ENCODE measurements at regions not wholly inside any gene's neighbourhood (a gene's known extent, or its start where the extent isn't known, plus 50 kb on each side); places are given as distances from the start of the nearest gene placed in this dataset.
A peak's percentile ranks its signal among the peaks of the same experiment; 100 is the strongest.

DNA sequence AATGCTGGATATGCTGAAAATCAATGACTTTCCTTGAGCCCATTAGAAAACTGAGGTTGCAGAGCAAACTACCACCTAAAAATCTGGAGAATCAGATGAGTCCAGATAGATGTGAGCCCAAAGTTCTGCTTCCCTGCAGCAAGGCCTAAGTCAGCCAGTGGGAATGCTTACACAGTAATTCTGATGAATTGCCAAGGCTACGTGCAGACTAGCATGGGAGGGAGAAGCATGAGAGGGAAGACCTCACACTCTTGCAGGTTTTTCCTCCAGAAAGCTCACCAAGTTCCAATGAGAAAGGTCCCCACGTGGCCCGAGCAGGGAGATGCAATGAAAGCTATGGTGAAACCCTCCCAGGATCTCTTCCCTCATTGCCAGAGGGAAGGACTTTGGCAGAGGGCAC lies 104.8 kb upstream of the SIRPA start:
- no peak for DNase-seq (ENCODE audit: low read depth in 2 of 2)

DNA sequence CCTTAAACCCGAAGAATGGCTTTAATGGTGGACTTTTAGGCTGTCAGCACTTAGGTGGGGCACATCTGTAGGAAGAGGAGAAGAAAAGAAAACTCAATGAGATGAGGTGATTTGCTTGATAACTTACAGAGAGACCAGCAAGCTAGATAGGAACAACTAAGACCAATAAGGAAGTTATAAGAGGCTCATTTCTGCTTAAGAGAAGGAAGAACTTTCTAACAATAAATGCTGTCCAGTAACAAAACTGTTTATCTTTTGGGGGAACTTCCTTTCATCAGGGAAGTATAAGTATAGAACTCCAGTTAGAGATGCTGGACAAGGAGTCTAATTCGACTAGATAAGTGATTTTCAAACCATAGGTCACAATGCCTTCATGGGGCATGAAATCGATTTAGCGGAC lies 107.2 kb upstream of the SIRPA start:
- no peak for DNase-seq (ENCODE audit: low read depth in 2 of 2)

DNA sequence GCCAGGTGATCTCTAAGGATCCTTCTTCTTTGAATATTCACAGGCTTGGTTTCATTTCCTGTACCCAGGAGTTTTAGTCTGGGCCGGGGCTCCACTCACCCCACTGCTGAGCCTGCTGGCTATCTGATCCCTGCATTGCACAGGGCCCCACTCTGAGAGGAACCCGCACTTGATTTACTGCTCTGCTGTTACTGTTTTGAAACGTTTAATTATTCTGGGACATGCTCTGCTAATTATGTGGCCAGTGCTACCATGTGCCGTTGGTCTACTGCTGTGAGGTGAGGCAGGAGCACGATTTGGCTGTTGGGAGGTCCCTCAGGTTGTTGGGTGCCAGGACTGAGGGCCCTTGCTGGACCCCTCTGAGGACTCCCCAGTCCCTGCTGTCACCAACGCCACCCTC lies 108.7 kb upstream of the SIRPA start:
- DNase-seq (ENCODE audit: low read depth in 2 of 2): no peak

DNA sequence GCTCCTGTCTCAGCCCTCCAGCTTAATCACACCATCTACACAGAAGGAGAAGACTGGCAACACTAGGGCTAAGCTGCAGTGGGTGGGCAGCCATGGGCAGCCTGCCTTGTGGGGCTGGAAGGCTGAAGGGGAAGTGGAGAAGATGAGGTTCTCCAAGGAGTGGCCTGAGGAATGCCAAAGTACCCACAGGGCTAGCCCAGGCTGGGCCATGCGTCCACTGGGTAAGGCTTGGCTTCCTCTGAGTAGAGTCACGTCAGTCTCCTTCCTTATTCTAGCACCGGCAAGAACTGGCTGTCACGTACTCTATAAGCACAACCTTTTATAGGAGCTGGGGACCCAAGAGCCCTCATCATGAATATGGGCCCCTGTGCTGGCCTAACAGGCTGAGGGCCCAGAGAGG lies 110.6 kb upstream of the SIRPA start:
- DNase-seq (ENCODE audit: low read depth in 2 of 2): no peak

DNA sequence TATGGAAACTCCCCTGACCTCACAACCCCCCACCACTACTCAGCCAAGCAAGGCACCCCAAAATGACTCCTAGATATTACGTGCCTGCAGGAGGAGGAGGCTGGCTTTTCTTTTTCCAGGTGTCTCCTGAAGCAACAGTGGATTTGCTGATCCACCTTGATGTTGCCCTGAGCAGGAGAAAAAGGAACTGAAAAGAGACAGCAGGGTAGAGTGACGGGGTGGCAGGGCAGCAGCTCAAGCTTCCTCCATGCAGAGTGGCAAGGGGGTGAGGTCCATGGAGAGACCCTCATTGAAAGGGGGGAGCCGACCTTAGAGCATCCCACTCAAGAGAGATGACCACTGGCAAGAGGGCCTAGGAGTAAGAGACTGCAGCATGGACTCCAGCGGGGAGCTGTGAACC lies 112.0 kb upstream of the SIRPA start:
- DNase-seq (ENCODE audit: low read depth in 2 of 2): no peak

DNA sequence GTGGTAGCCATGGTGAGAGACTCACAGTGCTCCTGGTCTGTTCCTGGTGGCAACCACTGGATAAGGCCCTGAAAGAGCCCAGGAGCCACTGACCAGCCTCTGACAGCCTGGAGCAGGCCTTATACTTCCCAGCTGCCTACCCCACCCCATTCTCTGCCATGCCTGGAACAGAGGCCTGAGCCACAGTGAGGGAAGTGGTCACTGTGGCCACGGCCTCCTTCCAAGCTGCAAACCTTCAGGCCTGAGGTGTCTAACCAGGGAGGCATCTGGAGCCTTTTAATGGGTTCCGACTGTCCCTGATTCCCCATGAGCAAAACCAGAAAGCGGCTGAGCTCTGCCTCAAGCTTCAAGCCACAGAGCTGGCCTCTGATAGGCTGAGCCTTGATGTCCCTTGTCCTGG lies 113.0 kb upstream of the SIRPA start:
- no peak for DNase-seq (ENCODE audit: low read depth in 2 of 2)

DNA sequence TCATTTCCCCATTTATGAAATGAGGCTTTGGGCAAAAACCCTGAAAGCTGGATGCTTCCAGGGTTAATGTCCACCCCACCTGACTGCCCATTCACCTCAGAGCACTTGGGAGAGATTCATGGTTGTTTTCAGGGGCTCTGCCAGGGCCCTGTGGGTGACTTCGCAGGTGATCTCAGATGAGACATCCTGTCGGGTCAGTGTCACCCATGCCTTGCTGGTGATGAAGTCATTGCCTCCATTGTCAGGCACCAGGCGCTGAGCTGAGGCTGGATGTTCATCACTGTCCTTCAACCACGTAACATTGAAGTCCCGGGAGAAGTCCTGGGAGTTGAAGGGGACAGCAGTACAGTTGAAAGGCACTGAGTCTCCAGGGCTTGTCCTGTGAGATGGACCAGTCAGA lies 115.6 kb upstream of the SIRPA start:
- no peak for DNase-seq (ENCODE audit: low read depth in 2 of 2)

DNA sequence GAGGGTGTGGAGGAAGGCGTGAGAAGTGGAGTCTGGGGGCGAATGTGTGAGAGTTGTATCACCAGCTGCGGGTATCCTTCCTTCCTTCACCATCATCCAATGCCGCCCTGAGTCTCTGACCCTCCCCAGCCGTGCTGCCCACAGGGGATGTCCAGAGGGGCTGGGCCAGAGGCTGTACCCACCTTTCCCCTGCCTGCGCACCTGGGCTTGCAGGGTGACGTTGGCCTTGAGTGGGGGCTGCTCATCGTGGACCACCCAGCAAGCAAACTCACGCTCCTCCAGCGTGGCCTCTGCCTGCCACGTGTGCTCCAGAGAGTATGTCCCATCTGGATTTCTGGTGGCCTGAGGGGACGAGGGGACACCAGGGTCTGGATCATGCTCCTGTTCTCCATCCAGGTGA lies 116.9 kb upstream of the SIRPA start:
- no peak for DNase-seq (ENCODE audit: low read depth in 2 of 2)

DNA sequence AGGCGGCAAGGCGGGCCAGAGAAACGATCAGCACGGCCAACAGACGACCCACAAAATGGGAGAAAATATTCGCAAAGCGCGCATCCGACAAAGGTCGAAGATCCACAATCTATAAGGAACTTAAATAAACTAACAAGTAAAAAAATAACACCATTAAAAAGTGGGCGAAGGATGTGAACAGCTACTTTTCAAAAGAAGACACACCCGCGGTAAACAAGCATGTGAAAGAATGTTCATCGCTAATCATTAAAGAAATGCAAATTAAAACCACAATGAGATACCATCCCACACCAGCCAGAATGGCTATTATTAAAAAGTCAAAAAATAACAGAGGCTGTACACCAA lies 117.8 kb upstream of the SIRPA start:
- DNase-seq (ENCODE audit: low read depth in 2 of 2): no peak

DNA sequence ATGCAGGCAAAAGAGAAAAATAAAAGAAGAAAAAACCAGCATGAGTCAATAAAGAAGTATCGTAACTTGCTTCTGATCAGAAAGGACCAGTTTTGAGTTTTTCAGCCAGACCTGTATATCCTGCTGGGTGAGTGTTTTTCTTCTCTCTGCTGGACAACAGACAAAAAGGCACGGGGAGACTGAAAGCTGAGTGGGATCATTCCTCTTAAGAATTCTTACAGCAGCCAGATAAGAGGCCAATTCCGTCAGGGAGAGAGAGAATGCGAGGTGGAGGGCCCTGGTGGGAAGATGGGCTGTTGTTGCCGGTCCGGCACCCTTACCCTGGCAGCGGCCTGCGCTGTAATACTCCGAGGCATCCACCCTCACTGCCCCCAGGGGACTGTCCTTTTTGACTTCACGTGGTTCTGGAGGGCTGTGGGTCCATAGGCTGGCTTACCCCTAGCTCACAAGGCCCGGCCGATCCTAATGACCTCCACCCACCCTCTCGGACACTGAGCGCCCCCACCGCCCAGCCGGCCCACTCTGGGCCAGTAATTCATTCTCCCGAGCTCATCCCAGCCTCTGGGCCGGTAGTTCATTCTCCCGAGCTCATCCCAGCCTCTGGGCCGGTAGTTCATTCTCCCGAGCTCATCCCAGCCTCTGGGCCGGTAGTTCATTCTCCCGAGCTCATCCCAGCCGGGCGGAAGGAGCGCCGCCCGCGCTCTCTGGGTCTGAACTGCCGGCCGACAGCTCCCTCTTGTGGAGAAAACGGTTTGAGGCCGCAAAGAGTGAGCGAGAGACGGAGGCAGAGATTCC lies 118.3 kb upstream of the SIRPA start:
- peak; percentile 70 to 85 for DNase-seq (ENCODE audit: low read depth in 2 of 2)

DNA sequence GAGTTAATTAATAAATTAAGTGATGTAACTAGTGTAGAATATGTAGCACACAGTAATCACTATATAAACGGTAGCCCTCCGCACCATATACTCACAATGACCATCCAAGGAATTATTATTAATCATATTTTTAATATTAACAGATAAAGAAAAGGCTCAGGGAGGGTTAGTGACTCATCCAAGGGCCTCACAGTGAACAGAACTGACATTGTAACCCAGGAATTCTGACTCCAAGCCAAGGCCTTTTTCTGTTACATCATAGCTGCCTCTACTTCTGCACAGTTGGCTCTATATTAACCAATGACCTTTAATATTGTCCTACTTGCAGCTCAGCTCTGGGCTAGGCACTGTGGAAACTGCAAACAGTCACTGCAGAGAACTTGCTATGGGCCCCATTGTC lies 117.5 kb upstream of the SIRPG start:
- DNase-seq (ENCODE audit: low read depth in 2 of 2): no peak

DNA sequence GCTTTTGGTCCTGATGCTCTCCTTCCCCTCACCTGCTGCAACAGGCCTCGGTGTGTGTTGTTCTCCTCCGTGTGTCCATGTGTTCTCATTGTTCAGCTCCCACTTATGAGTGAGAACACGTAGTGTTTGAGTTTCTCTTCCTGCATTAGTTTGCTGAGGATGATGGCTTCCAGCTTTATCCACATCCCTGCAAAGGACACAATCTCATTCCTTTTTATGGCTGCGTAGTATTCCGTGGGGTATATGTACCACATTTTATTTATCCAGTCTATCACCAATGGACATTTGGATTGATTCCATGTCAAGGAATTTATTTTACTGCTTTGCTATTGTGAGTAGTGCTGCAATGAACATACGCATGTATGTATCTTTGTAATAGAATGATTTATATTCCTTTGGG lies 116.9 kb upstream of the SIRPG start:
- DNase-seq (ENCODE audit: low read depth in 2 of 2): no peak

DNA sequence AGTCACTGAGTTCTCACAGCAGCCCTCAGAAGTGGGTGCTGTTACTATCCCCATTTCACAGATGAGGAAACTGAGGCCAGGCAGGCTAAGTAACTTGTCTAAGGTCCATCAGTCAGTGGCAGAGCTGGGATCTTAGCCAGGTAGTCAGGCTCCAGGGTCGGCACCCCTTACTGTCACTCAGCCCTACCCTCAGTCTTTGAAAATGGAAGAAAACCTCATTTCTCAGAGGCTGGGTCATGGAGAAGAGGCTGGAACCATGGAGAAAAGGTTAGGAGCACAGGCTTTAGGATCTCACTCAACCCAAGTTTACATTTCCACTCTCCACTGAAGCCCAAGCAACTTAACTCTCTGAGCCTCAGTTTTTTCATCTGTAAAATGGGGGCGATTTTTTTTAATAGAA lies 116.2 kb upstream of the SIRPG start:
- DNase-seq (ENCODE audit: low read depth in 2 of 2): no peak

DNA sequence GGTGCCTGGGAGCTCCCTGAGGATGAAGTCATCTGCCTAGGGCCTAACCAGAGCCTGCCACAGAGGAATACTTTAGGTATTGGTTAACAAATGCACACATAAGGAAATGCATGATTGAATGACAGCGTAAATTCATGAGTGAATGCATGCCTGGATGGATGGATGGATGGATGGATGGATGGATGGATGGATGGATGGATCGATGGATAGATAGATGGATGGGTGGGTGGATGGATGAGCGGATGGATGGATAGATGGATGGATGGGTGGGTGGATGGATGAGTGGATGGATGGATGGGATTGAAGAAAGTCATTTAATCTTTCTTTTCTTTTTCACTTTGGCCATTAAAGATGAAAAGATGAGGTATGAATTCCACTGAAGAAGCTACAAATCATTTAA lies 111.9 kb upstream of the SIRPG start:
- DNase-seq (ENCODE audit: low read depth in 2 of 2): no peak

DNA sequence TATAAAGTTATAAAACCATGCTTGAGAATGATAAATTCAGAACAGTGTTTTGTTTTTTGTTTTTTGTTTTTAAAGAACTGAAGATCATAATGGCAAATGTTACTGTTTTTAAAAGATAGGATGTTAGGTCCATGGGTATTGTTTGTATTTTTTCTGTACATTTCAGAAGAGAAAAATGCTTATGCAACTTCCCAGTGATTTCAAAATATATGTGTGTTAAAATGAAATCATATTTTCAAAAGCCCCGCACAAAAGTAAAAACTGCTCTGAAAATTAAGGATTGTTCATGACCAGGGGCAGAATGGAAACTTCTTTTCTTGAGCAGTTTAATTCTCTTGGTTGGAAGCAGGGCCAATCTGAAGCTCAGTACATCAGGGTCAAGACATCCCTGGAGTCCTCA lies 109.2 kb upstream of the SIRPG start:
- DNase-seq (ENCODE audit: low read depth in 2 of 2): no peak

DNA sequence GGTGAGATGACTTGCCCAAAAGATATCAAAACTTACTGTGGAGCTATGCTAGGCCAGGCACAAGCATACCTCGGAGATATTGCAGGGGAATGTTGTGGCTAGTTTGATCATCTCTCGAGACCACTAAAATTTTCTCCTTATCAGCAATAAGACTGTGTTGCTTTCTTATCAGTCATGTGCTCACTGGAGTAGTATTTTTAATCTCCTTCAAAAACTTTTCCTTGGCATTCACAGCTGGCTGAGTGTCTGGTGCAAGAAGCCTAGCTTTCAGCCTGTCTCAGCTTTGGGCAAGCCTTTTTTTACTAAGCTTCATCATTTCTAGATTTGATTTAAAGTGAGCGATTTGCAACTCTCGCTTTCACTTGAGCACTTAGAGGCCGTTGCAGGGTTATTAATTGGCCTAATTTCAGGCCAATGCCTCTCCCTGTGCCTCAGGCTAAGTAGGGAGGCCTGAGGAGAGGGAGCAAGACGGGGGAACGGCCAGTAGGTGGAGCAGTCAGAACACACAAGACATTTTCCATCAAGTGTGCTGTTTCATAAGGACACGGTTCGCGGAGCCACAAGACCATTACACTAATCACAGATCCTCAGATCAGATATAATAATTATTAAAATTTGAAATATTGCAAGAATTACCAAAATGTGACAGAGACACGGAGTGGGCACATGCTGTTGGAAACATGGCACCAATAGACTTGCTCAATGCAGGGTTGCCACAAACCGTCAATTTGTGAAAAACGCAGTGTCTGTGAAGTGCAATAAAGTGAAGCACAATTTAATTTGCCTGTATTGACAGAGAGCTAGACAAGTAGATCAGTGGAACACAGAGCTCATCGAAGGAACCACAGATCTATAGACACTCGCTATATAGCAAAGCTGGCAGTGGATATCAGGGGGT lies 106.8 kb upstream of the SIRPG start:
- peak; percentile 31 to 61 for DNase-seq (ENCODE audit: low read depth in 2 of 2)

DNA sequence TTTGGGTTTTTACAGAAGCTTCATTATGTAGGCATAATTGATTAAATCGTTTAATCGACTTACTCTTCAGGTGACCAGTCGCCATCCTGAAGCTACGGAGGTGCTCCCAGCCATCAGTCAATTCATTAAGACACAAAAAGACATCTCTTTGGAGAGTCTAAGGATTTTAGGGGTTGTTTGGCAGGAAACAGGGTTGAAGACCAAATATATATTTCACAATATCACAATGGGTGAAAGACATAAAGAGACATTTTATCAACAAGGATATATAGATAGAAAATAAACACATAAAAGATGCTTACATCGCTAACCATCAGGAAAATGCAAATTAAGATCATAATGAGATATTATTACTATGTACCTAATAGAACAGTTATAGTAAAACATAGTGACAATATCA lies 104.0 kb upstream of the SIRPG start:
- DNase-seq (ENCODE audit: low read depth in 2 of 2): no peak

DNA sequence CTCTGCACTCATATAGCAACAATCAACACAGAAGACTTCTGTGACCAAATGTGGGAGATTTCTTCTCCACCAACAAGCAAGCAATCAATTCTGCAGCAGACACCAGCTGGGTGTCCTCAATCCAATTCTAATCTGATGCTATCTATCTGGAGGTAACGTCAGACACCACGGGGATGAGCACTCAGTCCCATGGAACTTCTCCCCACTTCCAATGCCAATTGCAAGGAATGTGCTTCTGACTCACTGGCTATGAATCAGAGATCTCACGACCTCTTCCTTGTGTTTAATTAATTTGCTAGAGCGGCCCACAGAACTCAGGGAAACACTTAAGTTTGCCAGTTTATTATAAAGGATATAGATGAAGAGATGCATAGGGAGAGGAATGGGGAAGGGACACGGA lies 103.5 kb upstream of the SIRPG start:
- no peak for DNase-seq (ENCODE audit: low read depth in 2 of 2)

DNA sequence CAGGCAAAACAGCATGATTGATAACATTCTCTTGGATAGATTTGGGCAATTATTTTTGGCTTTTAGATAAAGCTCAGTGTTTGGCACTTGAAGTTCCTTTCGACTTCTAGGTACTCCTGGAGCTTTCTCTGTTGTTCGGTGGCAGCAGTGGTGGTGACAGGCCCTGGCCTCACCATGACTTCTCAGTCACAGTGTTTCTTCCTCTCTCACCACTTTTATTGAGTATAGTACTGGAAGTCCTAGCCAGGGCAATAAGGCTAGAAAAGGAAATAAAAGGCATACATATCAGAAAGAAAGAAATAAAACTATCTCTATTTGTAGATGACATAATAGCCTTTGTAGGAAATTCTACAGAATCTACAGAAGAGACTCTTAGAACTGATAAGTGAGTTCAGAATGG lies 101.2 kb upstream of the SIRPG start:
- DNase-seq (ENCODE audit: low read depth in 2 of 2): no peak

DNA sequence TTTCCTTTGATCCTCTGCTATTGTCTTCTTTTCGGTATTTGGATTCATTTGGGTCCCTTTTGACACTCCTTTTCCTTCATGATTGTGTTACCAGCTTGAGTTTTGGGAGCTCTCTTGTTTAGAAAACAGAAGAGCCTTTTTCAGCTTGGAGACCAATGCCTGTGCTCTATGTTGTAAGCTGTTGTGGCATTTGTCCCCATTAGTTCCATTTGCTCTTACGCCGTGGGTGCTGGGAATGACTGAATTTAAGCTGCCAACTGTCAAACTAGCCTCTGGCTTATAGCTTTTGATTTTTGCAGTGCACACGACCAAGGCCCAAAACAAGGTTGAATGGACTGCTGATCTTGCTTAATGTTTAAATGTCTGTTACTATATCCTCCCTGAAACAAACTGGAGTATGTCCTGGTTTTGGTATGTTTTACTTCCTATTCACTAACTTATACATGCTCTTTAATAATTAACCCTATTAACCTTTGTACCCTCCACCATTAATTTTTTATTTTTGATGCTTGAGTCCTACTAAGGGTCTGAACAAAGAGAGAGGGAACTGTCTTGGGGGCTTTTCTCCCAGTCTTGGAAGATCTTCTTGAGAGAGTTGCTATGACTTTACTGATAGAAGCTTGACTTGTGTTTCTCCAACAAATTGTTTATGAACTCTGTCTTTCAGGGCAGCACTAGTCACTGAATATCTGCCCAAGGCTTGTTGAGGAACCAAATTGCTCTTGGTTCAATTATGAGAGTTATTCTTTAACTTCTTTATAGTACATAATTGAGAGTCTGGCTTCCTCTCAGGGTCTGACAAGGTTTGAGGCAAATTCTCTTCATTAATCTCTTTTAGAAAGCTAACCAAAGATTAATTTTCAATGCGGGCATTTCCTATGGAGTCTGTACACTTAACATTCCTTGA lies 100.3 kb upstream of the SIRPG start:
- DNase-seq (ENCODE audit: low read depth in 2 of 2): no peak

DNA sequence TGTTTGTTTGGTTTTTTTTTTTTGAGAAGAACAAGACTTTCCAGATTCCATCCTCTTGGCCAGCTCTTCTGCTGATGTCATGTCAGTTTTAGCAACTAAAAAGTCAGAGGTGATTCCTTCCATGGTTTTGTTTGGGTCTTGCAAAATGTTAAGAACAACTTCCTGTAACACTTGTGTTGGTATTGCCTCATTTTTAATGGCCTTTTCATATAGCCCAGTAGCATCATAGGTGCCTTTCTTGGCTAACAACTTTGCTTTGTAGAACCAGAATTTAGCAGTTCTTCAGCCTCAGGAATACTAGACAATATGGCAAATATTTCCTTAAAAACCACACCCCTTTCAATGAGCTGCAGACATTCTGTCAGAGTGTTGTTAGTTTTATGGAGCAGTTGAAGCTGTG lies 99.5 kb upstream of the SIRPG start:
- no peak for DNase-seq (ENCODE audit: low read depth in 2 of 2)

DNA sequence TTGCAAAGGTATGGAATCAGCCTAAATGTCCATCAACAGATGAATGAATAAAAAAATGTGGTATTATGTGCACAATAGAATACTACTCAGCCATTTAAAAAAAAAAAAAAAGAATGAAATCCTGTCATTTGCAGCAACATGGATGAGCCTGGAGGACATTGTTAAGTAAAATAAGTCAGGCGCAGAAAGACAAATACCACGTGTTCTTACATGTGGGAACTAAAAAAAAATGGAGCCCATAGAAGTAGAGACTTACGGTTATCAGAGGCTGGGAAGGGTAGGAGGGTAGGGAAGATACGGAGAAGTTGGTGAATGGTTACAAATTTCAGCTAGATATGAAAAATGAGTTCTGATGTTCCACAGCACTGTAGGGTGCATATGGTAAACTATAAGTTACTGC lies 97.2 kb upstream of the SIRPG start:
- no peak for DNase-seq (ENCODE audit: low read depth in 2 of 2)

Data from stimulated activated CD4-positive, alpha-beta T cell treated with anti-CD3 and anti-CD28 coated beads, Interleukin-12 subunit alpha, Interleukin-12 subunit beta, amount 100 ng/mL, for 24 hours (primary cell).